ENCODE measurements at regions not wholly inside any gene's neighbourhood (a gene's known extent, or its start where the extent isn't known, plus 50 kb on each side); places are given as distances from the start of the nearest gene placed in this dataset.
A peak's percentile ranks its signal among the peaks of the same experiment; 100 is the strongest.

GRCh38 chr22:35148866-35149548 is 83.0 kb downstream of the ISX start:
- Mint-ChIP-seq H3K27me3 (peaks cover 58% of the 10 kb centered on the region), H3K36me3 (ENCODE audit: low read depth) (no peaks in the 10 kb centered on the region), H3K4me1 (ENCODE audit: low read depth) (no peaks in the 10 kb centered on the region), H3K27ac (no peak overlapping the region), H3K9me3 (no peaks in the 10 kb centered on the region), H3K4me3 (no peak overlapping the region)
- H3K36me3 ChIP-seq (ENCODE audit: insufficient read depth, low read length): no peaks in the 10 kb centered on the region
- DNase-seq (no peak), ATAC-seq (ENCODE audit: poor library complexity) (no peak)
- no peaks in the 10 kb centered on the region for H3K9me3 ChIP-seq (ENCODE audit: control insufficient read depth in 1 of 2, insufficient read depth in 1 of 2, low read length in 2 of 2)
- peaks cover 5% of the 10 kb centered on the region for H3K4me1 ChIP-seq (ENCODE audit: insufficient read depth, low read length)
- no peak for TF ChIP-seq CTCF (IDR thresholded peaks at IDR 0.05)
- CTCF ChIA-PET: no interaction called here
- no peak overlapping the region for H3K4me3 ChIP-seq (ENCODE audit: low read length)
- POLR2A ChIA-PET: no interaction called here
- intact Hi-C loops (cut with DNase I, micrococcal nuclease): no loop called here
- no peak overlapping the region for H3K27ac ChIP-seq (ENCODE audit: low read depth in 1 of 2, low read length in 2 of 2)
- H3K27me3 ChIP-seq (ENCODE audit: control insufficient read depth in 1 of 2, insufficient read depth in 2 of 2, low read length in 2 of 2): peaks cover 4 to 7% of the 10 kb centered on the region in 2 experiments

- H3K9me3 ChIP-seq (ENCODE audit: control insufficient read depth in 1 of 2, insufficient read depth in 1 of 2, low read length in 2 of 2): no peaks in the 10 kb centered on the region
- peaks cover 10 to 18% of the 10 kb centered on the region in 2 experiments for H3K27me3 ChIP-seq (ENCODE audit: control insufficient read depth in 1 of 2, insufficient read depth in 2 of 2, low read length in 2 of 2)
- DNase-seq (peak; percentile 19 to 64 (median 39)), ATAC-seq (ENCODE audit: poor library complexity) (no peak)
- ChIA-PET POLR2A (no interaction called here), CTCF (interaction anchor here (1.6 kb wide), 1 partner anchor 9 kb away, joined by 7 read pairs; no protein-coding TSS in a partner anchor)
- H3K36me3 ChIP-seq (ENCODE audit: insufficient read depth, low read length): no peaks in the 10 kb centered on the region
- H3K9me3 Mint-ChIP-seq: no peaks in the 10 kb centered on the region
- no peaks in the 10 kb centered on the region for H3K36me3 Mint-ChIP-seq (ENCODE audit: low read depth)
- H3K27ac Mint-ChIP-seq: no peak overlapping the region
- no peak overlapping the region for H3K27ac ChIP-seq (ENCODE audit: low read depth in 1 of 2, low read length in 2 of 2)
- no peak overlapping the region for H3K4me3 Mint-ChIP-seq
- H3K4me1 Mint-ChIP-seq (ENCODE audit: low read depth): no peaks in the 10 kb centered on the region
- H3K4me1 ChIP-seq (ENCODE audit: insufficient read depth, low read length): peaks cover 5% of the 10 kb centered on the region
- peak; percentile 71 for TF ChIP-seq CTCF (IDR thresholded peaks at IDR 0.05)
- H3K27me3 Mint-ChIP-seq: peaks cover 73% of the 10 kb centered on the region
- intact Hi-C loops (cut with DNase I, micrococcal nuclease): loop anchor here in 1 of 2 experiments (10.0 kb wide), 1 partner anchor 1846 kb away; no protein-coding TSS in a partner anchor
- no peak overlapping the region for H3K4me3 ChIP-seq (ENCODE audit: low read length)
These were observed 84.5 kb downstream of the ISX start for GRCh38 chr22:35150183-35151107.

GRCh38 chr22:35152316-35152715 is 86.4 kb downstream of the ISX start:
- Mint-ChIP-seq H3K9me3 (no peaks in the 10 kb centered on the region), H3K36me3 (ENCODE audit: low read depth) (no peaks in the 10 kb centered on the region), H3K4me3 (no peak overlapping the region), H3K4me1 (ENCODE audit: low read depth) (no peaks in the 10 kb centered on the region), H3K27me3 (peaks cover 72% of the 10 kb centered on the region), H3K27ac (no peak overlapping the region)
- Histone ChIP-seq H3K9me3 (ENCODE audit: control insufficient read depth in 1 of 2, insufficient read depth in 1 of 2, low read length in 2 of 2) (no peaks in the 10 kb centered on the region), H3K4me3 (ENCODE audit: low read length) (no peak overlapping the region), H3K4me1 (ENCODE audit: insufficient read depth, low read length) (peaks cover 5% of the 10 kb centered on the region), H3K36me3 (ENCODE audit: insufficient read depth, low read length) (no peaks in the 10 kb centered on the region), H3K27ac (ENCODE audit: low read depth in 1 of 2, low read length in 2 of 2) (no peak overlapping the region), H3K27me3 (ENCODE audit: control insufficient read depth in 1 of 2, insufficient read depth in 2 of 2, low read length in 2 of 2) (peaks cover 15 to 28% of the 10 kb centered on the region in 2 experiments)
- CTCF ChIA-PET: no interaction called here
- intact Hi-C loops (cut with DNase I, micrococcal nuclease): loop anchor here in 1 of 2 experiments (10.0 kb wide), 1 partner anchor 1848 kb away; no protein-coding TSS in a partner anchor
- DNase-seq: no peak
- no peak for TF ChIP-seq CTCF (IDR thresholded peaks at IDR 0.05)
- ATAC-seq (ENCODE audit: poor library complexity): no peak
- POLR2A ChIA-PET: no interaction called here

All from CD4-positive, alpha-beta T cell (primary cell).